ENCODE measurements at regions not wholly inside any gene's neighbourhood (a gene's known extent, or its start where the extent isn't known, plus 50 kb on each side); places are given as distances from the start of the nearest gene placed in this dataset.

DNA sequence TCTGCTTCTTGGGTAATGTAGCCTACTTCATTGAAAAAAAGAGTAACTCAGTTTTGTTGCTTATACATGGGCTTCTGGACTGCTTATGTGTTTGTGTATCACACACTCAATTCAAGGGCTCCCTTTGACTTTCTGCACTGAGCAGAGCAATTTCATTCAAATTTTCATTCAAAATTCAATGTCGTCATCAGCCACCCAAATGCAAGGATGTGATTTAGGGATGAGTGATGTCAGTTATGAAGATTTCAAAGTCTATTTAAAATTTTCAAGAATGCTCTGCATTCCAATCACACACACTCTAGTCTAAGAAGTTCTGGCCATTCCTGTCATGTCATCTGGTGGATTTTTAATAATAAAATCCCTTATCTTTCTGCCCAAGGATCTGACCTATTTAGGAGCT lies 344.5 kb upstream of the ZFP64 start:
- no peaks in the 10 kb centered on the region for H3K36me3 ChIP-seq (ENCODE audit: control insufficient read depth in 4 of 4, insufficient read depth in 3 of 4, low read depth in 1 of 4, low read length in 3 of 4)
- no peaks in the 10 kb centered on the region for H3K9me3 ChIP-seq (ENCODE audit: control insufficient read depth in 4 of 4, low read length in 3 of 4)
- peaks cover 0 to 4% (median under 1%) of the 10 kb centered on the region in 4 donors for H3K27me3 ChIP-seq (ENCODE audit: control insufficient read depth in 4 of 4, insufficient read depth in 4 of 4, low read length in 3 of 4)
- no peaks in the 10 kb centered on the region for H3K4me1 ChIP-seq (ENCODE audit: control insufficient read depth in 4 of 4, insufficient read depth in 4 of 4, low read length in 3 of 4)
- H3K9ac ChIP-seq (ENCODE audit: low read depth in 1 of 2, low read length in 2 of 2): no peak overlapping the region
- H3K4me3 ChIP-seq (ENCODE audit: low read depth in 1 of 3, low read length in 3 of 3): no peak overlapping the region
- H3K27ac ChIP-seq (ENCODE audit: low read depth in 1 of 2, low read length in 2 of 2): no peak overlapping the region
- no peak for DNase-seq (ENCODE audit: low spot score)
- TF ChIP-seq, protein P1, sequence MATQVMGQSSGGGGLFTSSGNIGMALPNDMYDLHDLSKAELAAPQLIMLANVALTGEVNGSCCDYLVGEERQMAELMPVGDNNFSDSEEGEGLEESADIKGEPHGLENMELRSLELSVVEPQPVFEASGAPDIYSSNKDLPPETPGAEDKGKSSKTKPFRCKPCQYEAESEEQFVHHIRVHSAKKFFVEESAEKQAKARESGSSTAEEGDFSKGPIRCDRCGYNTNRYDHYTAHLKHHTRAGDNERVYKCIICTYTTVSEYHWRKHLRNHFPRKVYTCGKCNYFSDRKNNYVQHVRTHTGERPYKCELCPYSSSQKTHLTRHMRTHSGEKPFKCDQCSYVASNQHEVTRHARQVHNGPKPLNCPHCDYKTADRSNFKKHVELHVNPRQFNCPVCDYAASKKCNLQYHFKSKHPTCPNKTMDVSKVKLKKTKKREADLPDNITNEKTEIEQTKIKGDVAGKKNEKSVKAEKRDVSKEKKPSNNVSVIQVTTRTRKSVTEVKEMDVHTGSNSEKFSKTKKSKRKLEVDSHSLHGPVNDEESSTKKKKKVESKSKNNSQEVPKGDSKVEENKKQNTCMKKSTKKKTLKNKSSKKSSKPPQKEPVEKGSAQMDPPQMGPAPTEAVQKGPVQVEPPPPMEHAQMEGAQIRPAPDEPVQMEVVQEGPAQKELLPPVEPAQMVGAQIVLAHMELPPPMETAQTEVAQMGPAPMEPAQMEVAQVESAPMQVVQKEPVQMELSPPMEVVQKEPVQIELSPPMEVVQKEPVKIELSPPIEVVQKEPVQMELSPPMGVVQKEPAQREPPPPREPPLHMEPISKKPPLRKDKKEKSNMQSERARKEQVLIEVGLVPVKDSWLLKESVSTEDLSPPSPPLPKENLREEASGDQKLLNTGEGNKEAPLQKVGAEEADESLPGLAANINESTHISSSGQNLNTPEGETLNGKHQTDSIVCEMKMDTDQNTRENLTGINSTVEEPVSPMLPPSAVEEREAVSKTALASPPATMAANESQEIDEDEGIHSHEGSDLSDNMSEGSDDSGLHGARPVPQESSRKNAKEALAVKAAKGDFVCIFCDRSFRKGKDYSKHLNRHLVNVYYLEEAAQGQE (IDR thresholded peaks at IDR 0.05): no peak
- no peak for TF ChIP-seq CTCF (IDR thresholded peaks at IDR 0.05; ENCODE audit: low read depth, low read length, missing input control)
- 79% methylated on average over 1 of the region's 1 CpG for WGBS

DNA sequence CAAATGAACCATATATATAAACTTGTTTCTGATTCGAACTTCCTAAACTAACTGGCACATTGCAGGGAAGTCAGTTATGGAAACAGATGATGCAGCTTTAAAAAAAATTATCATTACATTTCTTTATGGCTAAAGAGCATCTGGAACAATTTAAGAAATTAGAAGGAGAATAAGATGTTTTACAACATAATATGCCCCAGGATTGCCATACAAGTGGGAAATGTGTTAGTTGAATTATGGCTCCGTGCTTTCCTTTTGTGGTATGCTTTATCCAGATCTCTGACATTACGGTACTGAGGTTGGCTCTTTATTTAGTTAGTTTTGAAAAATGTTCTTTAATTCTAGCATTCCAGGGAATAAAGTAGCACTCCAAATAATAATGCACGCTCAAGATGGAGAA lies 343.0 kb upstream of the ZFP64 start:
- Histone ChIP-seq H3K4me1 (ENCODE audit: control insufficient read depth in 4 of 4, insufficient read depth in 4 of 4, low read length in 3 of 4) (peaks cover 0 to 5% (median 0%) of the 10 kb centered on the region in 4 donors), H3K9ac (ENCODE audit: low read depth in 1 of 2, low read length in 2 of 2) (no peak overlapping the region), H3K27me3 (ENCODE audit: control insufficient read depth in 4 of 4, insufficient read depth in 4 of 4, low read length in 3 of 4) (peaks cover 0 to under 1% (median 0%) of the 10 kb centered on the region in 4 donors), H3K4me3 (ENCODE audit: low read depth in 1 of 3, low read length in 3 of 3) (no peak overlapping the region), H3K27ac (ENCODE audit: low read depth in 1 of 2, low read length in 2 of 2) (no peak overlapping the region), H3K36me3 (ENCODE audit: control insufficient read depth in 4 of 4, insufficient read depth in 3 of 4, low read depth in 1 of 4, low read length in 3 of 4) (no peaks in the 10 kb centered on the region), H3K9me3 (ENCODE audit: control insufficient read depth in 4 of 4, low read length in 3 of 4) (no peaks in the 10 kb centered on the region)
- no peak for DNase-seq (ENCODE audit: low spot score)
- 71% methylated on average over 4 of the region's 4 CpGs for WGBS
- no peak for TF ChIP-seq ATF3 (IDR thresholded peaks at IDR 0.05)
- no peak for TF ChIP-seq TAF1 (conservative IDR thresholded peaks at IDR 0.05)
- TF ChIP-seq, protein P1 (IDR thresholded peaks at IDR 0.05): no peak
- TF ChIP-seq GABPA (IDR thresholded peaks at IDR 0.05 in 1 of 2, conservative IDR thresholded peaks at IDR 0.05 in 1 of 2): no peak
- TF ChIP-seq ZBTB33 (IDR thresholded peaks at IDR 0.05): no peak
- TF ChIP-seq RAD21 (IDR thresholded peaks at IDR 0.05): no peak
- TF ChIP-seq HNF4A (conservative IDR thresholded peaks at IDR 0.05): no peak
- TF ChIP-seq YY1 (IDR thresholded peaks at IDR 0.05): no peak
- no peak for TF ChIP-seq RXRA (IDR thresholded peaks at IDR 0.05)
- TF ChIP-seq EGR1 (IDR thresholded peaks at IDR 0.05; ENCODE audit: low read depth in 2 of 2): no peak
- no peak for TF ChIP-seq FOXA2 (IDR thresholded peaks at IDR 0.05)
